Fibroblast of pulmonary artery (primary cell): ENCODE measurements at regions not wholly inside any gene's neighbourhood (a gene's known extent, or its start where the extent isn't known, plus 50 kb on each side); places are given as distances from the start of the nearest gene placed in this dataset.
A peak's percentile ranks its signal among the peaks of the same experiment; 100 is the strongest.

Experiments used
- DNase-seq: peaks from one replicate; pipeline ENCODE4 v3.0.0-alpha.2; 2010; ENCODE audit warnings: low read depth
- H3K4me3 ChIP-seq: replicated peaks from 2 replicates; pipeline ENCODE4 v1.5.1; 2011; ENCODE audit warnings: low read depth, mild to moderate bottlenecking, control low read depth, low read length, moderate library complexity
- CTCF ChIP-seq: IDR thresholded peaks from 2 replicates; pipeline ENCODE4 v1.5.1; 2011; ENCODE audit warnings: mild to moderate bottlenecking, control low read depth, low read length, inconsistent platforms; ENCODE audit errors: missing control alignments

- no peak for DNase-seq
- no peak for TF ChIP-seq CTCF
Observed at GRCh38 chr14:86310611-86311010, 780.7 kb downstream of the FLRT2 start.

GRCh38 chr14:86310148-86310547, 780.2 kb downstream of the FLRT2 start:
- no peak overlapping the region for H3K4me3 ChIP-seq
- no peak for TF ChIP-seq CTCF
- DNase-seq = no peak

More at GRCh38 chr14:86310611-86311010, 780.7 kb downstream of the FLRT2 start:
- no peak overlapping the region for H3K4me3 ChIP-seq

- DNase-seq = no peak
- no peak for TF ChIP-seq CTCF
Observed at GRCh38 chr14:86305058-86305457, 775.1 kb downstream of the FLRT2 start.

GRCh38 chr14:86299994-86300393, 770.0 kb downstream of the FLRT2 start:
- no peak for TF ChIP-seq CTCF
- no peak for DNase-seq
- H3K4me3 ChIP-seq = no peak overlapping the region

More at GRCh38 chr14:86305058-86305457, 775.1 kb downstream of the FLRT2 start:
- H3K4me3 ChIP-seq = no peak overlapping the region

GRCh38 chr14:86296173-86296572, 766.2 kb downstream of the FLRT2 start:
- peak; percentile 64 for DNase-seq
- TF ChIP-seq CTCF = no peak
- no peak overlapping the region for H3K4me3 ChIP-seq

GRCh38 chr14:86288336-86288735, 758.4 kb downstream of the FLRT2 start:
- no peak for DNase-seq
- TF ChIP-seq CTCF = no peak
- no peak overlapping the region for H3K4me3 ChIP-seq

- no peak for DNase-seq
- no peak overlapping the region for H3K4me3 ChIP-seq
- no peak for TF ChIP-seq CTCF
Observed at GRCh38 chr14:86279405-86279804, 749.5 kb downstream of the FLRT2 start.
